ENCODE measurements at regions not wholly inside any gene's neighbourhood (a gene's known extent, or its start where the extent isn't known, plus 50 kb on each side); places are given as distances from the start of the nearest gene placed in this dataset.

GRCh38 chr3:74550686-74551085, 63.8 kb downstream of the CNTN3 start:
- Histone ChIP-seq H3K9me2 (ENCODE audit: insufficient read depth, low read length) (no peaks in the 10 kb centered on the region), H2AFZ (ENCODE audit: low read depth, low read length) (no peak overlapping the region), H3K4me2 (ENCODE audit: low read length) (no peak overlapping the region), H3K9ac (ENCODE audit: low read length) (no peak overlapping the region), H4K20me1 (ENCODE audit: insufficient read depth) (no peaks in the 10 kb centered on the region), H3F3A (ENCODE audit: insufficient read depth, low read length, poor library complexity, severe bottlenecking) (no peaks in the 10 kb centered on the region), H3K27me3 (ENCODE audit: insufficient read depth, low read depth, low read length) (no peaks in the 10 kb centered on the region), H3K27ac (ENCODE audit: low read length) (no peak overlapping the region), H3K79me2 (replicated peaks; ENCODE audit: insufficient read depth, low read length) (no peaks in the 10 kb centered on the region), H3K36me3 (ENCODE audit: insufficient read depth, low read length) (no peaks in the 10 kb centered on the region), H3K9me3 (ENCODE audit: low read length) (no peaks in the 10 kb centered on the region), H3K4me3 (ENCODE audit: low read length) (no peak overlapping the region)
- TF ChIP-seq TAF1 (IDR thresholded peaks at IDR 0.05; ENCODE audit: low read depth), result no peak
- TF ChIP-seq MXI1 (conservative IDR thresholded peaks at IDR 0.05; ENCODE audit: poor library complexity, severe bottlenecking), result no peak
- no peak for TF ChIP-seq CTCF (IDR thresholded peaks at IDR 0.05; ENCODE audit: poor library complexity, severe bottlenecking)
- TF ChIP-seq SMC3 (conservative IDR thresholded peaks at IDR 0.05; ENCODE audit: poor library complexity), result no peak
- TF ChIP-seq EP300 (conservative IDR thresholded peaks at IDR 0.05; ENCODE audit: poor library complexity, severe bottlenecking), result no peak

DNA sequence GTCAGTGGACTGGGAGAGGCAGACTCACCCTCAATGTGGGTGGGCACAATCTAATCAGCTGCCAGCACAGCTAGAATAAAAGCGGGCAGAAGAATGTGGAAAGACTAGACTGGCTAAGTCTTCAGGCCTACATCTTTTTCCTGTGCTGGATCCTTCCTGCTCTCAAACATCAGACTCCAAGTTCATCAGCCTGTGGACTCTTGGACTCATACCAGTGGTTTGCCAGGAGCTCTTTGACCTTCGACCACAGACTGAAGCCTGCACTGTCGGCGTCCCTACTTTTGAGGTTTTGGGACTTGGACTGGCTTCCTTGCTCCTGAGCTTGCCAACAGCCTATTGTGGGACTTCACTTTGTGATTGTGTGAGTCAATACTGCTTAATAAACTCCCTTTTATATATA, 68.0 kb downstream of the CNTN3 start:
- Histone ChIP-seq H3F3A (ENCODE audit: insufficient read depth, low read length, poor library complexity, severe bottlenecking) (peaks cover 2% of the 10 kb centered on the region), H3K9me3 (ENCODE audit: low read length) (no peaks in the 10 kb centered on the region)
- TF ChIP-seq MXI1 (conservative IDR thresholded peaks at IDR 0.05; ENCODE audit: poor library complexity, severe bottlenecking) (no peak), EZH2 (IDR thresholded peaks at IDR 0.05; ENCODE audit: borderline replicate concordance, insufficient read depth, low read length, poor library complexity, severe bottlenecking) (no peak), TAF1 (IDR thresholded peaks at IDR 0.05; ENCODE audit: low read depth) (no peak), RAD21 (conservative IDR thresholded peaks at IDR 0.05) (no peak), EP300 (conservative IDR thresholded peaks at IDR 0.05; ENCODE audit: poor library complexity, severe bottlenecking) (no peak), CTCF (IDR thresholded peaks at IDR 0.05; ENCODE audit: poor library complexity, severe bottlenecking) (no peak), SMC3 (conservative IDR thresholded peaks at IDR 0.05; ENCODE audit: poor library complexity) (no peak), POLR2AphosphoS5 (IDR thresholded peaks at IDR 0.05) (no peak), REST (IDR thresholded peaks at IDR 0.05; ENCODE audit: borderline replicate concordance) (no peak)

More for the DNA sequence above, 68.0 kb downstream of the CNTN3 start:
- Histone ChIP-seq H4K20me1 (ENCODE audit: insufficient read depth) (no peaks in the 10 kb centered on the region), H3K9ac (ENCODE audit: low read length) (no peak overlapping the region), H3K4me3 (ENCODE audit: low read length) (no peak overlapping the region), H3K79me2 (replicated peaks; ENCODE audit: insufficient read depth, low read length) (no peaks in the 10 kb centered on the region), H3K27ac (ENCODE audit: low read length) (no peak overlapping the region), H3K36me3 (ENCODE audit: insufficient read depth, low read length) (no peaks in the 10 kb centered on the region), H3K27me3 (ENCODE audit: insufficient read depth, low read depth, low read length) (no peaks in the 10 kb centered on the region), H2AFZ (ENCODE audit: low read depth, low read length) (no peak overlapping the region), H3K9me2 (ENCODE audit: insufficient read depth, low read length) (no peaks in the 10 kb centered on the region), H3K4me2 (ENCODE audit: low read length) (no peak overlapping the region)
